IMR-90 (cell line): ENCODE measurements at regions not wholly inside any gene's neighbourhood (a gene's known extent, or its start where the extent isn't known, plus 50 kb on each side); places are given as distances from the start of the nearest gene placed in this dataset.

Experiments
- ATAC-seq: fragments of 200-7000 bp; cut with Tn5 transposase; 2 replicates; pipeline ENCODE4 v1.9.1; 2020; ENCODE audit warnings: low read depth, mild to moderate bottlenecking, moderate library complexity
- BruUV-seq: library from RNA; stranded (reverse); fragments of 400-500 nt; replicated peaks from 2 replicates; lab custom pipeline; 2021; lab: Mats Ljungman, UMichigan
- CTCF ChIA-PET: fragments of 300-600 bp; formaldehyde crosslinking; extraction: SDS; loops from one replicate; lab custom pipeline; 2021; ENCODE audit warnings: antibody characterized with exemption; lab: Yijun Ruan, JAX
- POLR2A ChIA-PET: fragments of 300-600 bp; sonication (Branson Sonifier 250); formaldehyde crosslinking; loops from one replicate; lab custom pipeline; 2022; ENCODE audit warnings: antibody characterized with exemption; ENCODE audit not compliant: unreplicated experiment; lab: Charles Lee
- DNase-seq: peaks from one replicate; pipeline ENCODE4 v3.0.0; 2013
- H2AFZ ChIP-seq: replicated peaks from 2 replicates; pipeline ENCODE3; 2013; ENCODE audit warnings: low read length, mild to moderate bottlenecking; ENCODE audit not compliant: poor library complexity
- H2AK5ac ChIP-seq: 2 replicates; pipeline ENCODE4 v1.6.1; 2013; ENCODE audit warnings: low read depth, low read length, inconsistent platforms
- H2AK9ac ChIP-seq: replicated peaks from 2 replicates; pipeline ENCODE3; 2013; ENCODE audit warnings: mild to moderate bottlenecking, low read depth, low read length, moderate library complexity; ENCODE audit not compliant: poor library complexity
- H2BK120ac ChIP-seq: 2 replicates; pipeline ENCODE4 v1.6.1; 2013; ENCODE audit warnings: low read depth, low read length, inconsistent platforms
- H2BK15ac ChIP-seq: 3 replicates; pipeline ENCODE4 v1.6.1; 2013; ENCODE audit warnings: low read depth, low read length, inconsistent platforms
- H2BK20ac ChIP-seq: 2 replicates; pipeline ENCODE4 v1.6.1; 2013; ENCODE audit warnings: low read depth, mild to moderate bottlenecking, inconsistent platforms, low read length, moderate library complexity
- H2BK5ac ChIP-seq: 2 replicates; pipeline ENCODE4 v1.6.1; 2013; ENCODE audit warnings: mild to moderate bottlenecking, low read depth, low read length, inconsistent platforms; ENCODE audit not compliant: poor library complexity, severe bottlenecking
- H3K14ac ChIP-seq: replicated peaks from 2 replicates; pipeline ENCODE4 v1.6.1; 2013; ENCODE audit warnings: low read depth, low read length, inconsistent platforms
- H3K18ac ChIP-seq: 2 replicates; pipeline ENCODE4 v1.6.1; 2013; ENCODE audit warnings: low read depth, low read length, control low read depth
- H3K23ac ChIP-seq: 2 replicates; pipeline ENCODE4 v1.6.1; 2013; ENCODE audit warnings: low read depth, low read length, inconsistent platforms
- H3K27ac ChIP-seq: 2 replicates; pipeline ENCODE4 v1.5.1; 2013; ENCODE audit warnings: mild to moderate bottlenecking, control low read depth, low read length; ENCODE audit not compliant: insufficient read depth
- H3K27me3 ChIP-seq: 2 replicates; pipeline ENCODE4 v1.6.1; 2013; ENCODE audit warnings: low read length; ENCODE audit not compliant: control insufficient read depth, insufficient read depth
- H3K36me3 ChIP-seq: 2 replicates; pipeline ENCODE4 v1.6.1; 2013; ENCODE audit warnings: low read length, mixed read lengths; ENCODE audit not compliant: control insufficient read depth, insufficient read depth
- H3K4ac ChIP-seq: 2 replicates; pipeline ENCODE4 v1.6.1; 2013; ENCODE audit warnings: low read depth, low read length, inconsistent platforms
- H3K4me1 ChIP-seq: 2 replicates; pipeline ENCODE4 v1.6.1; 2013; ENCODE audit warnings: low read length, mixed read lengths; ENCODE audit not compliant: control insufficient read depth, insufficient read depth
- H3K4me2 ChIP-seq: 2 replicates; pipeline ENCODE4 v1.6.1; 2013; ENCODE audit warnings: low read depth, mild to moderate bottlenecking, control low read depth, low read length, moderate library complexity
- H3K4me3 ChIP-seq: 2 replicates; pipeline ENCODE4 v1.5.1; 2013; ENCODE audit warnings: low read depth, mild to moderate bottlenecking, control low read depth, low read length, moderate library complexity; ENCODE audit not compliant: insufficient read depth
- H3K56ac ChIP-seq: 2 replicates; pipeline ENCODE4 v1.6.1; 2013; ENCODE audit warnings: low read length, inconsistent platforms; ENCODE audit not compliant: insufficient read depth; ENCODE audit errors: extremely low read depth
- H3K79me1 ChIP-seq, 2 experiments: 2 replicates each; pipeline ENCODE4 v1.6.1; 2013; ENCODE audit warnings: low read length in 2 of 2, inconsistent platforms in 1 of 2, low read depth in 1 of 2
- H3K9ac ChIP-seq: 2 replicates; pipeline ENCODE4 v1.6.1; 2013; ENCODE audit warnings: low read depth, low read length, control low read depth
- H3K9me1 ChIP-seq: 2 replicates; pipeline ENCODE4 v1.6.1; 2013; ENCODE audit warnings: low read length, inconsistent platforms; ENCODE audit not compliant: insufficient read depth
- H3K9me3 ChIP-seq: 2 replicates; pipeline ENCODE4 v1.6.1; 2013; ENCODE audit warnings: low read length; ENCODE audit not compliant: control insufficient read depth, insufficient read depth
- H4K20me1 ChIP-seq: 2 replicates; pipeline ENCODE4 v1.6.1; 2013; ENCODE audit warnings: low read length, inconsistent platforms; ENCODE audit not compliant: insufficient read depth
- H4K5ac ChIP-seq: 2 replicates; pipeline ENCODE4 v1.6.1; 2013; ENCODE audit warnings: mild to moderate bottlenecking, low read depth, low read length, control low read depth
- H4K8ac ChIP-seq, 2 experiments: 2 replicates each; pipeline ENCODE4 v1.6.1; 2013; ENCODE audit warnings: low read depth in 2 of 2, low read length in 2 of 2, control low read depth in 1 of 2, inconsistent platforms in 1 of 2
- H4K91ac ChIP-seq: 2 replicates; pipeline ENCODE4 v1.6.1; 2013; ENCODE audit warnings: low read depth, low read length, inconsistent platforms; ENCODE audit not compliant: insufficient read depth
- BHLHE40 ChIP-seq: fragments of 150-350 bp; IDR thresholded peaks from 2 replicates; pipeline ENCODE4 v1.6.1; 2016; ENCODE audit warnings: mild to moderate bottlenecking, low read depth, low read length
- MAZ ChIP-seq: IDR thresholded peaks from 2 replicates; pipeline ENCODE4 v1.6.1; 2012; ENCODE audit warnings: low read depth, mild to moderate bottlenecking, low read length, improper control_type of control experiment, moderate library complexity, borderline replicate concordance
- WGBS, 2 experiments: methylation state at CpG; one replicate each; pipeline versions ENCODE4 v1.1.5 to v1.1.7; 2013; ENCODE audit warnings: missing lambda C conversion rate in 2 of 2; ENCODE audit not compliant: insufficient read length in 1 of 2; ENCODE audit errors: extremely low coverage in 2 of 2; 5-methylcytosine and 5-hydroxymethylcytosine counted together
- dilution Hi-C: fragments of 300-500 bp; cut with HindIII; formaldehyde crosslinking; loops from one replicate; pipeline ENCODE4 v1.14.3; 2018; ENCODE audit warnings: low sequenced_read_pairs; ENCODE audit not compliant: unreplicated experiment
- in situ Hi-C: fragments of 300-500 bp; cut with MboI; formaldehyde crosslinking; loops from 3 replicates; pipeline ENCODE4 v1.14.3; 2019; ENCODE audit warnings: low sequenced_read_pairs, inconsistent platforms, mixed read lengths
- intact Hi-C: fragments of 100-400 bp; cut with micrococcal nuclease; formaldehyde crosslinking; loops from 2 replicates; pipeline ENCODE4 v1.10.0; 2022
- TF ChIP-seq, protein P1 (sequence below): fragments of 150-350 bp; IDR thresholded peaks from 2 replicates; pipeline ENCODE4 v1.6.1; 2017; ENCODE audit warnings: mild to moderate bottlenecking, antibody characterized with exemption, low read length, low read depth

- dilution Hi-C loops (no loop called here), in situ Hi-C loops (no loop called here), intact Hi-C loops (no loop called here)
- Histone ChIP-seq H3K27me3 (peaks cover 25% of the 10 kb centered on the region), H2AK5ac (no peak overlapping the region), H3K4me1 (no peaks in the 10 kb centered on the region), H3K4me2 (no peak overlapping the region), H3K9ac (no peak overlapping the region), H4K5ac (no peak overlapping the region), H3K79me1 (no peaks in the 10 kb centered on the region), H2BK20ac (no peak overlapping the region), H2BK15ac (no peak overlapping the region), H4K20me1 (no peaks in the 10 kb centered on the region), H4K8ac (no peak overlapping the region), H4K91ac (no peak overlapping the region), H3K9me3 (no peaks in the 10 kb centered on the region), H2BK5ac (no peak overlapping the region), H3K27ac (no peak overlapping the region), H3K56ac (no peak overlapping the region), H2AK9ac (no peak overlapping the region), H2BK120ac (no peak overlapping the region), H3K23ac (no peak overlapping the region), H3K18ac (no peak overlapping the region), H3K14ac (no peak overlapping the region), H3K36me3 (no peaks in the 10 kb centered on the region), H3K9me1 (no peaks in the 10 kb centered on the region), H2AFZ (no peak overlapping the region), H3K4me3 (no peak overlapping the region), H3K4ac (no peak overlapping the region)
- ChIA-PET CTCF (no interaction called here), POLR2A (interaction anchor here (0.5 kb wide), 1 partner anchor 130 kb away, joined by 15 read pairs; no protein-coding TSS in a partner anchor)
- BruUV-seq = no TSS peak
- ATAC-seq (no peak), DNase-seq (no peak)
- TF ChIP-seq MAZ = no peak
- TF ChIP-seq, protein P1, sequence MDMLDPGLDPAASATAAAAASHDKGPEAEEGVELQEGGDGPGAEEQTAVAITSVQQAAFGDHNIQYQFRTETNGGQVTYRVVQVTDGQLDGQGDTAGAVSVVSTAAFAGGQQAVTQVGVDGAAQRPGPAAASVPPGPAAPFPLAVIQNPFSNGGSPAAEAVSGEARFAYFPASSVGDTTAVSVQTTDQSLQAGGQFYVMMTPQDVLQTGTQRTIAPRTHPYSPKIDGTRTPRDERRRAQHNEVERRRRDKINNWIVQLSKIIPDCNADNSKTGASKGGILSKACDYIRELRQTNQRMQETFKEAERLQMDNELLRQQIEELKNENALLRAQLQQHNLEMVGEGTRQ = no peak
- TF ChIP-seq BHLHE40 = no peak
- WGBS, 2 experiments = 32% methylated on average over 5 of the region's 11 CpGs; no CpG with 5 or more reads in 1 of the 2 experiments
Measured at GRCh38 chr11:123314972-123315371, 115.1 kb upstream of the GRAMD1B start.
